Astrocyte of the spinal cord (primary cell): ENCODE measurements at regions not wholly inside any gene's neighbourhood (a gene's known extent, or its start where the extent isn't known, plus 50 kb on each side); places are given as distances from the start of the nearest gene placed in this dataset.

Source experiments
- DNase-seq: peaks from one replicate; pipeline ENCODE4 v3.0.0; 2011; ENCODE audit warnings: low read depth, low spot score
- H3K4me3 ChIP-seq: 2 replicates; pipeline ENCODE4 v1.5.1; 2011; ENCODE audit warnings: low read depth, mild to moderate bottlenecking, low read length, moderate library complexity
- CTCF ChIP-seq: IDR thresholded peaks from 2 replicates; pipeline ENCODE4 v1.5.1; 2012; ENCODE audit warnings: low read depth, mild to moderate bottlenecking, low read length, inconsistent platforms
- in situ Hi-C: cut with HindIII; loops from 2 replicates; pipeline ENCODE4 v1.10.0; 2017; ENCODE audit warnings: low sequenced_read_pairs

- H3K4me3 ChIP-seq: no peak overlapping the region
- in situ Hi-C loops: no loop called here
- no peak for TF ChIP-seq CTCF
- DNase-seq: peak; percentile 41
Measured at GRCh38 chr2:193810533-193810932, 1615.8 kb upstream of the TMEFF2 start.

DNA sequence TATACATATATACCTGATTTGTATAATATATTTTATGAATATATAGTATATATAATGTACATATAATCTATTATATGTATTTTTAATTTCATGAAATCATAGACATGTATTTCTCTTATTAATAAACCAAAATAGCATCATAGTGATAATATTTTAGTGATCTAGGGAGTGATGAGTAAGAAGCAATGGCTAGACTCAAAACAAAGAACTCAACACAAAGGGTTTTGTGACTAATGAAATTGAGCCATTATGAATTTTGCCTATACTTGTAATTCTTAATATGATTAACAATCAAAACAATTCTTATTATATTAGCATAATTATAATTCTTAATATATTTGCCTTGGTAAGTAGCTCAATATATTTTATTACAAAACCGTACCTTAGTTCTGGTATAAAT lies 1614.1 kb upstream of the TMEFF2 start:
- no peak overlapping the region for H3K4me3 ChIP-seq
- DNase-seq: no peak
- TF ChIP-seq CTCF: no peak
- in situ Hi-C loops: no loop called here

DNA sequence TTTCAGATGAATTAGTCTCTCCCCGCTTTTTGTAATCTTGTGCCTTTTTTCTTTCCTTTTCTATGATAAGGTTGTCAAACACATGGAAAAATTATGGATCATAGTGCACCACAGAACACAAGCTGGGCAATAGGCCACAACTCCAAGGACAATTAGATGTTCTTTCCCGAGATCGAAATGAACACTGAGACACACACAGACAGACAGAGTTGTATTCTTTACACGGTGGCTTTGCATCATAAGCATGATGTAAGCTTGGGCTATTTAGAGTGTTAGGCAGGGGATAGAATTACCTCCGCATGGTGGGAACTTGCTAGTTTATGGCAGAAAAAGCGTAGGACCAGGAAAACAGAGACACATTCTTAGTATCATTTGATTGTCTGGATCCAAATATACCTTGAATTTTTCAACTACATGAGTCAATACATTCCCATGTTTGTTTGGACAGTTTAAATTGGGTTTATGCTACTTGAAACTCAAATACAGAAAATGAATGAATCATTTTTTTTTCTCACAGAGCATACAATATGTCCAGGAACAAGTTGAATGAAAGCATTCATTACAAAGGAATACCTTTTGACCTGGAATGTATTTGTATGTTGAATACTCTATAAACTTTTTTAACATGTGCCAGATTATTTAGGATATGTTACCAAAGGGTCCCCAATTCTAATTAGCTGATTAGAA lies 1611.5 kb upstream of the TMEFF2 start:
- no peak for TF ChIP-seq CTCF
- peak; percentile 16 for DNase-seq
- in situ Hi-C loops: no loop called here
- no peak overlapping the region for H3K4me3 ChIP-seq

DNA sequence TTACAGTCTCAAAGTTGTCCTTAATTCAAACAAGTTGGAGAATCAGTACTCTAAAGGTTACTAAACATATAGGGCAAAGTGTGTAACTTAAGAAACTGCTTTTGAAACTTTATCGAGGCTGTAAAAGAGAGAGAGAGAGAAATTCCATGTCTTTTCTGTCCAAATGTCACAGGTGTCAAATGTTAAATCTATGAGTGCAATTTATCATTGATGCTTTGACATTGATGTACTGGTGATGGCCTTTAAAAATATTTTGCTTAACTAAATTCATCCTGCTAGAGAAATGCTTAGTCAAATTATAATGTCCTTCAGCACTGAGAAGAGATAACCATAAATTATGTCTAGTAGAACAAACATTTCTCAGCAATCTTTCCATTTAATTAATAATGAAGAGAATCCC lies 1602.1 kb upstream of the TMEFF2 start:
- DNase-seq: no peak
- in situ Hi-C loops: no loop called here
- H3K4me3 ChIP-seq: no peak overlapping the region
- TF ChIP-seq CTCF: no peak

DNA sequence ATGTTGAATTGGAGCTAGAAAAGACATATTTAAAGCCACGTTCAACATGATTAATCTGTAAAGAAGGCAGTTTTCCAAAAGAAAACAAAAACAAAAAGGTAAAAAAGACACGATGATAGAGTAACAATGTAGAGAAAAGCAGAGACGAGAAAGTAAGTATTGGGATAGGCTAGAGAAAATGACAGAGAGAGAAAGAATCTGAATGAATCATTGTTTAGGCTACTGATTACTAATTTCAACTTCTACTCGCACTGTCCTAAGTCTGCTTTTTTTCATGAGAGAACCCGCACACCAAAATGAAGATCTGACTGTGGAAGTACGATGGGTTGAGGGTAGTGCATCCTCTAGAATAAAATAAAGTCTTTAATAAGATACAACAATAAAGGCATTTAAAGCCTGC lies 1599.2 kb upstream of the TMEFF2 start:
- TF ChIP-seq CTCF: no peak
- in situ Hi-C loops: no loop called here
- peak; percentile 44 for DNase-seq
- H3K4me3 ChIP-seq: no peak overlapping the region

DNA sequence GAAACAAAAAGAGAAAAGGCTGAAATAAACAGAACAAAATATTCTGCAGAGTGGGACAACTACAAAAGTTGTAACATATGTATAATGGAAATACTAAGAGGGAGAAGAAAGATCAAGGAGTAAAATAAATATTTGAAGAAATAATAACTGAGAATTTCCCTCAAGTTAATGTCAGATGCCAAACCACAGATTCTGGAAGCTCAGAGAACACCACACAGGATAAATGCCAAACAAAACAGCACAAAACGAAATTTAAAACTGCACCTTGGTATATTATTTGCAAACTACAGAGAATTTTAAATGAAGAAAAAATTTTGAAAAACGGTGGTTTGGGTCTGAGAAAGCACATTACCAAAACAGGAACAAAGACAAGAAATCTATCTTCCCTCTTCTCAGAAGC lies 1588.9 kb upstream of the TMEFF2 start:
- in situ Hi-C loops: no loop called here

More for the DNA sequence above, 1588.9 kb upstream of the TMEFF2 start:
- TF ChIP-seq CTCF: no peak
- DNase-seq: peak; percentile 64
- H3K4me3 ChIP-seq: no peak overlapping the region
